ENCODE measurements at regions not wholly inside any gene's neighbourhood (a gene's known extent, or its start where the extent isn't known, plus 50 kb on each side); places are given as distances from the start of the nearest gene placed in this dataset.

- no peaks in the 10 kb centered on the region for H3K4me1 ChIP-seq
- H3K4me3 ChIP-seq (ENCODE audit: low read depth, low read length), result no peak overlapping the region
- H3K9me3 ChIP-seq, result no peaks in the 10 kb centered on the region
- no peak for DNase-seq
- H3K36me3 ChIP-seq, result no peaks in the 10 kb centered on the region
- no peaks in the 10 kb centered on the region for H3K27me3 ChIP-seq
- no peak for TF ChIP-seq CTCF (IDR thresholded peaks at IDR 0.05; ENCODE audit: low read depth, low read length)
Observed at GRCh38 chr20:60869625-60870024, 382.4 kb upstream of the CDH4 start.

GRCh38 chr20:60870040-60870439 is 382.0 kb upstream of the CDH4 start:
- H3K4me1 ChIP-seq, result no peaks in the 10 kb centered on the region
- H3K27me3 ChIP-seq, result no peaks in the 10 kb centered on the region
- no peak for TF ChIP-seq CTCF (IDR thresholded peaks at IDR 0.05; ENCODE audit: low read depth, low read length)
- no peaks in the 10 kb centered on the region for H3K36me3 ChIP-seq
- H3K9me3 ChIP-seq, result no peaks in the 10 kb centered on the region
- DNase-seq, result no peak
- H3K4me3 ChIP-seq (ENCODE audit: low read depth, low read length), result no peak overlapping the region

GRCh38 chr20:60872224-60872623 is 379.8 kb upstream of the CDH4 start:
- no peak overlapping the region for H3K4me3 ChIP-seq (ENCODE audit: low read depth, low read length)
- no peaks in the 10 kb centered on the region for H3K9me3 ChIP-seq
- H3K27me3 ChIP-seq, result no peaks in the 10 kb centered on the region
- TF ChIP-seq CTCF (IDR thresholded peaks at IDR 0.05; ENCODE audit: low read depth, low read length), result no peak
- no peak for DNase-seq
- H3K36me3 ChIP-seq, result no peaks in the 10 kb centered on the region
- no peaks in the 10 kb centered on the region for H3K4me1 ChIP-seq

GRCh38 chr20:60877071-60877857 is 374.8 kb upstream of the CDH4 start:
- Histone ChIP-seq H3K9me3 (no peaks in the 10 kb centered on the region), H3K4me3 (ENCODE audit: low read depth, low read length) (no peak overlapping the region)
- no peak for TF ChIP-seq CTCF (IDR thresholded peaks at IDR 0.05; ENCODE audit: low read depth, low read length)

GRCh38 chr20:60882836-60883235 is 369.2 kb upstream of the CDH4 start:
- no peaks in the 10 kb centered on the region for H3K27me3 ChIP-seq
- no peaks in the 10 kb centered on the region for H3K36me3 ChIP-seq
- no peak for DNase-seq
- no peak for TF ChIP-seq CTCF (IDR thresholded peaks at IDR 0.05; ENCODE audit: low read depth, low read length)
- H3K9me3 ChIP-seq, result no peaks in the 10 kb centered on the region
- no peaks in the 10 kb centered on the region for H3K4me1 ChIP-seq
- no peak overlapping the region for H3K4me3 ChIP-seq (ENCODE audit: low read depth, low read length)

More at GRCh38 chr20:60877071-60877857, 374.8 kb upstream of the CDH4 start:
- Histone ChIP-seq H3K27me3 (no peaks in the 10 kb centered on the region), H3K36me3 (no peaks in the 10 kb centered on the region), H3K4me1 (no peaks in the 10 kb centered on the region)
- DNase-seq, result no peak

GRCh38 chr20:60883496-60883895 is 368.6 kb upstream of the CDH4 start:
- no peak overlapping the region for H3K4me3 ChIP-seq (ENCODE audit: low read depth, low read length)
- DNase-seq, result no peak
- H3K27me3 ChIP-seq, result no peaks in the 10 kb centered on the region
- H3K36me3 ChIP-seq, result no peaks in the 10 kb centered on the region
- no peak for TF ChIP-seq CTCF (IDR thresholded peaks at IDR 0.05; ENCODE audit: low read depth, low read length)
- no peaks in the 10 kb centered on the region for H3K9me3 ChIP-seq
- H3K4me1 ChIP-seq, result no peaks in the 10 kb centered on the region
